Thyroid gland (tissue), 4 donors: ENCODE measurements at regions not wholly inside any gene's neighbourhood (a gene's known extent, or its start where the extent isn't known, plus 50 kb on each side); places are given as distances from the start of the nearest gene placed in this dataset.

Experiments used
- CTCF ChIP-seq, 6 experiments: fragments of 200-600 bp in 3 of 6; fragments of 450-650 bp in 3 of 6; sonication (generic) in 3 of 6; IDR thresholded peaks; one replicate each; pipeline ENCODE4 v1.5.1; 2016 to 2019; ENCODE audit warnings: antibody characterized with exemption in 6 of 6, mild to moderate bottlenecking in 2 of 6, inconsistent platforms in 1 of 6, moderate library complexity in 1 of 6
- POLR2A ChIP-seq, 2 donors: fragments of 450-650 bp; IDR thresholded peaks; one replicate each; pipeline ENCODE4 v1.6.1; 2017; ENCODE audit warnings: antibody characterized with exemption in 2 of 2, mild to moderate bottlenecking in 2 of 2, moderate library complexity in 1 of 2

- TF ChIP-seq CTCF (IDR thresholded peaks at IDR 0.05), result no peak
- TF ChIP-seq POLR2A (IDR thresholded peaks at IDR 0.05), result no peak
Measured at GRCh38 chr10:106185951-106186350, 978.6 kb downstream of the SORCS1 start.
